GM10266 (cell line): ENCODE measurements at regions not wholly inside any gene's neighbourhood (a gene's known extent, or its start where the extent isn't known, plus 50 kb on each side); places are given as distances from the start of the nearest gene placed in this dataset.

Source experiments
- DNase-seq: peaks from one replicate; pipeline ENCODE4 v3.0.0; 2012; ENCODE audit errors: extremely low spot score
- TF ChIP-seq, protein P1 (sequence below): IDR thresholded peaks from 2 replicates; pipeline ENCODE4 v1.5.1; 2012; ENCODE audit warnings: mild to moderate bottlenecking, low read depth; ENCODE audit not compliant: control insufficient read depth, insufficient read depth; ENCODE audit errors: missing control alignments

DNA sequence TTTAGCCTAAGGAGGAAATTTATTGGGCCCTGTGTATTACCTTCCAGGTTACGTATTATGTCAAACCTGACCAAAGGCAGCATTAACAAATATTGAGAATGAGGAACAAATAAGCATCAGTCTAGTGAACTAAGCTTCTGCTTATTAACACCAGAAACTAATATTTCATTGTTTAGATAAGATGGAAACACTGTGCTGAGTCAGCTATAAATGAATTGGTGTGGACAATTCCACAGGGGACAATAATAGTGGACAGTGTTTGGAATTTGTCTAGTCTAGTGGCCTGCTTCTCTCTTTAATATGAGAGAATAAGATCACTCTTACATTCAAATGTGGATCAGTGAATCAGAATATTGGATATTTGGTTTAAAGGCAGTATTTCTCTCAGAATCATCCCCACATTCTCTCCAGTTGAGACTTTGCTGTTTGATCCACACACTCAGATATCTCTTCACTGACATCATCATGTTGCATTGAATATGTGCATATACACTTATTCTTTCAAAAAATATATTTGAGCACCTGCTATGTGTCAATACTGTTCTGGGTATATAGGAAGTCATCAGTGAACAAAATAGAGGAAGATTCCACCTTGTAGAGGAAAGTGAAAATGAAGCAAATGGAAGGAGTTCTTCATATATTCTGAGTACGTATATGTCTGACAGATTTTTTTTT is 136.3 kb downstream of the DIO2 start:
- no peak for DNase-seq
- TF ChIP-seq, protein P1, sequence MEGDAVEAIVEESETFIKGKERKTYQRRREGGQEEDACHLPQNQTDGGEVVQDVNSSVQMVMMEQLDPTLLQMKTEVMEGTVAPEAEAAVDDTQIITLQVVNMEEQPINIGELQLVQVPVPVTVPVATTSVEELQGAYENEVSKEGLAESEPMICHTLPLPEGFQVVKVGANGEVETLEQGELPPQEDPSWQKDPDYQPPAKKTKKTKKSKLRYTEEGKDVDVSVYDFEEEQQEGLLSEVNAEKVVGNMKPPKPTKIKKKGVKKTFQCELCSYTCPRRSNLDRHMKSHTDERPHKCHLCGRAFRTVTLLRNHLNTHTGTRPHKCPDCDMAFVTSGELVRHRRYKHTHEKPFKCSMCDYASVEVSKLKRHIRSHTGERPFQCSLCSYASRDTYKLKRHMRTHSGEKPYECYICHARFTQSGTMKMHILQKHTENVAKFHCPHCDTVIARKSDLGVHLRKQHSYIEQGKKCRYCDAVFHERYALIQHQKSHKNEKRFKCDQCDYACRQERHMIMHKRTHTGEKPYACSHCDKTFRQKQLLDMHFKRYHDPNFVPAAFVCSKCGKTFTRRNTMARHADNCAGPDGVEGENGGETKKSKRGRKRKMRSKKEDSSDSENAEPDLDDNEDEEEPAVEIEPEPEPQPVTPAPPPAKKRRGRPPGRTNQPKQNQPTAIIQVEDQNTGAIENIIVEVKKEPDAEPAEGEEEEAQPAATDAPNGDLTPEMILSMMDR, result no peak

DNA sequence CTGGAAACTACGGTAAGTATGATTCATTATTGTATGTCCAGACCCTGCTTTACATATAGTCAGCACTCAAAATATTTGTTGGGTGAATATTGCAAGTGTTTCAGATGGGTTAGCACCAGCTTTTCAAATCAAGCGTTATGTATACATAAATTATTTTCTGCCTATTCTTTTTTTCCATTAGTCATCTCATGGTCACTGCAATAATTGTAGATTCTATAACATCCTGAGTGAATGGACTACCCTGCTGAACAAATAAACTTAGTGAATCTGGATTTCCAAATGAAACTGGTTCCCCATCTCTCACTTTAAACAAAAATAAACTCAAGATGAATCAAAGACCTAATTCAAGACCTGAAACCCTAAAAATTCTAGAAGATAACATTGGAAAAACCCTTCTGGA is 152.3 kb downstream of the DIO2 start:
- no peak for DNase-seq
- TF ChIP-seq, protein P1, result no peak

DNA sequence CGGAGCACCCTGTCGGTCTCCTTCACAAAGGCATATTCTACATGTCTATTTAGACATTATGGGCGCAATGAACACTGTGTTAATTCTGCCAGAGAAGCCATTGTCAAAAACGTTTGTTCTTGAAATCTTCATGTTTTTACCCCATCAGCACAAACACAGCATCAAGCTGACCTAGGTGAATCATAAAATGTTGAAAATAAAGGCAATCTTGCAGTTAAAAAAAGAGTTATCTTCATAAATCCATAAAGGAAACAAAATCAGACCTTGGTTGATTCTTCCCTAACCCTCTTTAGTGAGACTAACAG is 154.9 kb downstream of the DIO2 start:
- no peak for DNase-seq
- TF ChIP-seq, protein P1, result no peak

DNA sequence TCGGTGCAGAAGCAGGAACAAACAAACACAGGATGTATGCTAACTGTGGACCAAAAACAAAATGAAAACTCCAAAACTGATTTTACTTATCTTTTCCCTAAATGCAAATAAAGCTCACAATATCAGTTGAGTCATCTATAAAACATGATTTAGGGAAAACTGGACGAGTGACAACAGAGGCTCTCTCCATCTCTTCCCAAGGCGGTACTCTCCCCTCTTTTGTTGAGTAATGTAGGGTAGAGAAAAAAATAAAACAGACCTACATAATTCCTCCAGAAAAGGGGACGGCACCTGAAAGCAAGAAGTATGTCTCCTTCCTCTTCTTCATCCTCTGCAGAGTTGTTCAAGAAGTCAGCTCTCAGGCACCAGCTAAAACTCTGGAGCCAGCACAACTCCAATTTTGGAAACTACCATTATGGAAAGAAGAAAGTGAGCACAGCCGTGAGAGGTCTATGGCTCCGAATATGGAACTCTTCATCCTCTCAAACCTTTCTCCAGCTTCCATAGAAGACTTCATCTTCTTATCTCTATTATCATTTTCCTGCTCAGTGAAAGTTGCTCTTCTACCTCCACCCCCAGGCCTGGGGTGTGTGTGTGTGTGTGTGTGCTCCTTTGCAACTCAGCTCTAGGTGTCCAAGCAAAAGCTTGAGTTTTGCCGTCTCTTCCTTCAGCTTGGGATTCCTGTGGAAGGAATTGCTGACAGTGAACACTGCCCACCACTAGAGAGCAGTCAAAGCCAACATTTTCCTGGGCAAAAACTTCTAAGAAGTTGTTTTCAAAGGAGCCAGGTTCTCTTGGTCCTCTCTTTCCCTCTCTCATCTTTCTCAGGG is 155.4 kb downstream of the DIO2 start:
- TF ChIP-seq, protein P1, result peak; percentile 63
- peak; percentile 15 for DNase-seq

DNA sequence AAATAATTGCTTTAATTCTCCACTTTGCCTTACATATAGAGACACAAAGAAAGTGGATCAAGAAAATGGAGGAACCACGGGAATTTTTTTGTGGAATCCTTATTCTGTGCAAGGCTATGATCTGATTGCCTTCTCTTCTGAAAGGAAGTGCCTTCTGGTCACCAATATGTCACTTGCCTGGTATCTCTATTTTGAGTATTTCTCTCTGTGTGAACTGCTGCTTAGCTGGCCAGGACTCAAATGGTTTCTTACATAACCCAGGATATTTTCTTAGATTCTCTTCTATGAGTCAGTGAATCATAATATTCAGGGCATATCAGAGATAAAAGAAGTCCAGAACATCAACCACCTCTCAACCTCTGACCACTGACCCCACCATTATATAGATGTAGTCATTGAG is 156.1 kb downstream of the DIO2 start:
- no peak for DNase-seq
- TF ChIP-seq, protein P1, result no peak

DNA sequence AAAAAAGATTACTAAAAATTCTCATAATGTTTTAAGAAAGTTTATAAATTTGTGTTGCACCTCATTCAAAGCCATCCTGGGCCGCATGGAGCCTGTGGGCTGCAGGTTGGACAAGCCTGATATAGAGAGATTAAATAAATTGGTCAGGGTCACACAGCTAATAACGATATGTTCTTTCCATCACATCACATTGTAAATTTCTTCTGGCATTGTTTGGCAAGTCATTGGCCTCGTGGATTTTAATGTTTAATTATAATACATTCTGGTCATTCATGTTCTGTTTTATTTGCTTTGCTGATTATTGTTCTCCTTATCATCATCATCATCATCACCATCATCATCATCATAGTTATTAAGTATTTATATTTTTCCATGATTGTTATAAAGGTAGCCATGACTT is 157.3 kb downstream of the DIO2 start:
- TF ChIP-seq, protein P1, result no peak

DNA sequence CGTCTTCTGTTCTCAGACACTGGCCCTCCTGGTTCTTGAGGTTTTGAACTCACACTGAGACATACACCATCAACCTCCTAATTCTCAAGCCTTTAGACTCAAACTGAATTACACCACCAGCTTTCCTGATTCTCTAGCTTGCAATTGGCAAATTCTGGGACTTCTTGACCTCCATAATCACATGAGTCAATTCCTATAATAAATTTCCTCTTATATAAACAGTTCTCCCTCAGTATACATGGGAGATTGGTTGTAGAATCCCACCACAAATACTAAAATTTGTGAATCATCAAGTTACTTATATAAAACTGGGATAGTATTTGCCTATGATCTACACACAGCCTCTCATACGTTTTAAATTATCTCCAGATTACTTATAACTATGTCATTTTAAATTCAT is 162.2 kb downstream of the DIO2 start:
- TF ChIP-seq, protein P1, result no peak
- no peak for DNase-seq

More for the DNA sequence above, 157.3 kb downstream of the DIO2 start:
- DNase-seq, result no peak
